B cell (primary cell): ENCODE measurements at regions not wholly inside any gene's neighbourhood (a gene's known extent, or its start where the extent isn't known, plus 50 kb on each side); places are given as distances from the start of the nearest gene placed in this dataset.

Experiments
- CTCF ChIP-seq: fragments of 200-600 bp; IDR thresholded peaks from one replicate; pipeline ENCODE4 v1.8.0; 2022; ENCODE audit warnings: antibody characterized with exemption, mild to moderate bottlenecking
- EZH2 ChIP-seq: IDR thresholded peaks from 2 replicates; pipeline ENCODE4 v1.6.1; 2012; ENCODE audit warnings: borderline replicate concordance, low read depth, mild to moderate bottlenecking, moderate library complexity, low read length; ENCODE audit not compliant: insufficient read depth, poor library complexity, severe bottlenecking

GRCh38 chr6:91447530-91448254 is 860.8 kb upstream of the MAP3K7 start:
- TF ChIP-seq CTCF (no peak), EZH2 (no peak)
